Esophagus muscularis mucosa (tissue), 4 donors: ENCODE measurements at regions not wholly inside any gene's neighbourhood (a gene's known extent, or its start where the extent isn't known, plus 50 kb on each side); places are given as distances from the start of the nearest gene placed in this dataset.

Experiments
- DNase-seq: peaks from one replicate; pipeline ENCODE4 v3.0.0-alpha.2; 2017; ENCODE audit errors: extremely low spot score
- H3K27ac ChIP-seq, 4 donors: fragments of 200-600 bp; sonication (generic); replicated peaks in 1 of 4; 1 replicate in 3 of 4; 2 replicates in 1 of 4; pipeline ENCODE4 v1.5.1; 2016 to 2019; ENCODE audit warnings: mild to moderate bottlenecking in 1 of 4
- H3K27me3 ChIP-seq, 4 donors: fragments of 200-600 bp; sonication (generic); one replicate each; pipeline versions ENCODE4 v1.5.1 to v1.6.0; 2016 to 2019
- H3K36me3 ChIP-seq, 4 donors: fragments of 200-600 bp; sonication (generic); one replicate each; pipeline ENCODE4 v1.5.1; 2016 to 2019
- H3K4me1 ChIP-seq, 4 donors: fragments of 200-600 bp; sonication (generic); one replicate each; pipeline ENCODE4 v1.5.1; 2016 to 2019
- H3K4me3 ChIP-seq, 4 donors: fragments of 200-600 bp; sonication (generic); 1 replicate in 2 of 4; 2 replicates in 2 of 4; pipeline ENCODE4 v1.5.1; 2016 to 2019; ENCODE audit warnings: mild to moderate bottlenecking in 4 of 4, moderate library complexity in 1 of 4
- H3K9me3 ChIP-seq, 4 donors: fragments of 200-600 bp; sonication (generic); 1 replicate in 3 of 4; 2 replicates in 1 of 4; pipeline ENCODE4 v1.5.1; 2016 to 2019
- EP300 ChIP-seq: sonication (generic); formaldehyde crosslinking; IDR thresholded peaks from one replicate; pipeline ENCODE4 v1.6.1; 2017; ENCODE audit warnings: antibody characterized with exemption
- POLR2A ChIP-seq: fragments of 450-650 bp; IDR thresholded peaks from one replicate; pipeline ENCODE4 v1.6.1; 2017; ENCODE audit warnings: antibody characterized with exemption, moderate library complexity, mild to moderate bottlenecking, low read depth
- POLR2AphosphoS5 ChIP-seq, 2 donors: sonication (generic); formaldehyde crosslinking; IDR thresholded peaks; one replicate each; pipeline ENCODE4 v1.6.1; 2017; ENCODE audit warnings: antibody characterized with exemption in 2 of 2
- WGBS: methylation state at CpG from one replicate; pipeline ENCODE4 v1.1.5; 2018; 5-methylcytosine and 5-hydroxymethylcytosine counted together
- intact Hi-C: fragments of 100-400 bp; cut with DNase I; formaldehyde crosslinking; loops from one replicate; pipeline ENCODE4 v1.15.1; 2023
- TF ChIP-seq, protein P1 (sequence below), 3 experiments: fragments of 200-600 bp in 2 of 3; fragments of 450-650 bp in 1 of 3; sonication (generic) in 2 of 3; IDR thresholded peaks; one replicate each; pipeline ENCODE4 v1.5.1; 2017 to 2019; ENCODE audit warnings: antibody characterized with exemption in 3 of 3, mild to moderate bottlenecking in 2 of 3, moderate library complexity in 1 of 3

DNA sequence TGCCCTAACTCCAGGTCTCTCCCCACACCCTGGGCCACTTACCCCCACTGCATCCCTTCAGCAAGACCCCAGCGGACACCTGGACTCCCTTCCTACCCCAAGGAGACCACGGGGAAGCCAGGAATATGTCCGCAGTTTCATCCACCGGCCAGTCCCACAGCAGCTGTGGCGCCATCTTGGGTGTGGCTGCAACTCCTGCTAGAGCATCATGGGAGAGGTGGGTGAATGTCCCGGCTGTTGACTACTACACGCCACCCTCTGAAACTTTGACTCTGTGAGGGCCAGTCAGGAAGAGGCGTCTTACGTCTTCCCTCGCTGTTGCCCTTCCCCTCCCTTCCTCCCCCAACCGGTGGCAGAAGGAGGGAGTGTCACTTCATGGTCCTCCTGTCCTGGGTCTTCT, 238.3 kb upstream of the RNF32 start:
- H3K27ac ChIP-seq: no peak overlapping the region
- no peaks in the 10 kb centered on the region for H3K4me1 ChIP-seq
- peak; percentile 47 for DNase-seq
- no peaks in the 10 kb centered on the region for H3K36me3 ChIP-seq
- no peak overlapping the region for H3K4me3 ChIP-seq
- intact Hi-C loops: no loop called here
- TF ChIP-seq, protein P1, sequence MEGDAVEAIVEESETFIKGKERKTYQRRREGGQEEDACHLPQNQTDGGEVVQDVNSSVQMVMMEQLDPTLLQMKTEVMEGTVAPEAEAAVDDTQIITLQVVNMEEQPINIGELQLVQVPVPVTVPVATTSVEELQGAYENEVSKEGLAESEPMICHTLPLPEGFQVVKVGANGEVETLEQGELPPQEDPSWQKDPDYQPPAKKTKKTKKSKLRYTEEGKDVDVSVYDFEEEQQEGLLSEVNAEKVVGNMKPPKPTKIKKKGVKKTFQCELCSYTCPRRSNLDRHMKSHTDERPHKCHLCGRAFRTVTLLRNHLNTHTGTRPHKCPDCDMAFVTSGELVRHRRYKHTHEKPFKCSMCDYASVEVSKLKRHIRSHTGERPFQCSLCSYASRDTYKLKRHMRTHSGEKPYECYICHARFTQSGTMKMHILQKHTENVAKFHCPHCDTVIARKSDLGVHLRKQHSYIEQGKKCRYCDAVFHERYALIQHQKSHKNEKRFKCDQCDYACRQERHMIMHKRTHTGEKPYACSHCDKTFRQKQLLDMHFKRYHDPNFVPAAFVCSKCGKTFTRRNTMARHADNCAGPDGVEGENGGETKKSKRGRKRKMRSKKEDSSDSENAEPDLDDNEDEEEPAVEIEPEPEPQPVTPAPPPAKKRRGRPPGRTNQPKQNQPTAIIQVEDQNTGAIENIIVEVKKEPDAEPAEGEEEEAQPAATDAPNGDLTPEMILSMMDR (IDR thresholded peaks at IDR 0.05): no peak
- TF ChIP-seq EP300 (no peak), POLR2AphosphoS5 (IDR thresholded peaks at IDR 0.05) (no peak)
- peaks cover 0 to 7% (median 3%) of the 10 kb centered on the region in 4 donors for H3K9me3 ChIP-seq
- no peaks in the 10 kb centered on the region for H3K27me3 ChIP-seq
- WGBS: 85% methylated on average over 8 of the region's 11 CpGs

DNA sequence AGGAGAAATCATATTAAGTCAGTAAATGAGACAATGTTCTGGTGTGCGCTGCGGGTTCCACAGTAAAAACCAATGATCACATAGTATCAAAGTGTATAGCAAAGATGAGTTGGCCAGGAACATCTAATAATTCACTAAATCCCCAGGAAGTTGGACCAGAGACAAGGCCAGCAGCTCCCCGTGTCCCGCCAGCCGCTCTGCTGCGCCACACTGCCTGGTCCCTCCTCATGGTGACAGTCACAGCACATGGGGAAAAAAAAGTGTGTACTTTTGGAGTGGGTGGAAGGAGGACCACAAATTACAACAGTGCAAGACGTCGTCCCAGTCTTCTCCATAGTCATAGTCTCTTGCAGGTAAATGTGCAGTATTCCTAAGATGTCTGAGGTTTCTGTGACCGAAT, 239.0 kb upstream of the RNF32 start:
- Histone ChIP-seq H3K4me3 (no peak overlapping the region), H3K9me3 (peaks cover 0 to 7% (median 3%) of the 10 kb centered on the region in 4 donors), H3K27me3 (no peaks in the 10 kb centered on the region), H3K36me3 (no peaks in the 10 kb centered on the region), H3K27ac (no peak overlapping the region), H3K4me1 (no peaks in the 10 kb centered on the region)
- intact Hi-C loops: no loop called here
- TF ChIP-seq POLR2A (no peak), POLR2AphosphoS5 (IDR thresholded peaks at IDR 0.05) (no peak), EP300 (no peak)
- TF ChIP-seq, protein P1 (IDR thresholded peaks at IDR 0.05): no peak
- DNase-seq: no peak
- WGBS: 85% methylated on average over 9 of the region's 9 CpGs

DNA sequence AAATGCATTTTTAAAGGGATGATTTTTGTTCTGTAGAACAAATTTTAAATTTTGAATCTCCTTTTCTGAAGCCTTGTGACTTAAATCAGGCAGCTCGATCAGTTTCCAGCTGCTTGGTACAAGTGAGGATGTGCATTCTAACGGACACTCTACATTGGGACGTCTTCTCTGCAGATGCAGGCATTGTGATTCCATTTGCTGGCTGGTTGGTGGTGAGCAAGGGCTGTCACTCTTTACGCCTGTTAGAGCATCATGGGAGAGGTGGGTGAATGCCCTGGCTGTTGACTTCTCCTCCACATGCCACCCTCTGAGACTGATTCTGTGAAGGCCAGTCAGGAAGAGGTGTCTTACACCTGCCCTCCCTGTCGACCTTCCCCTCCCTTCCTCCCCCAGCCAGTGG, 240.5 kb upstream of the RNF32 start:
- peak; percentile 68 for DNase-seq
- intact Hi-C loops: no loop called here
- Histone ChIP-seq H3K4me3 (no peak overlapping the region), H3K4me1 (no peaks in the 10 kb centered on the region), H3K27me3 (peaks cover 0 to 8% (median 0%) of the 10 kb centered on the region in 4 donors), H3K36me3 (no peaks in the 10 kb centered on the region), H3K27ac (no peak overlapping the region), H3K9me3 (no peaks in the 10 kb centered on the region)
- 67% methylated on average over 5 of the region's 5 CpGs for WGBS
- TF ChIP-seq, protein P1 (IDR thresholded peaks at IDR 0.05): no peak
- TF ChIP-seq EP300: no peak
- no peak for TF ChIP-seq POLR2AphosphoS5 (IDR thresholded peaks at IDR 0.05)
- no peak for TF ChIP-seq POLR2A

DNA sequence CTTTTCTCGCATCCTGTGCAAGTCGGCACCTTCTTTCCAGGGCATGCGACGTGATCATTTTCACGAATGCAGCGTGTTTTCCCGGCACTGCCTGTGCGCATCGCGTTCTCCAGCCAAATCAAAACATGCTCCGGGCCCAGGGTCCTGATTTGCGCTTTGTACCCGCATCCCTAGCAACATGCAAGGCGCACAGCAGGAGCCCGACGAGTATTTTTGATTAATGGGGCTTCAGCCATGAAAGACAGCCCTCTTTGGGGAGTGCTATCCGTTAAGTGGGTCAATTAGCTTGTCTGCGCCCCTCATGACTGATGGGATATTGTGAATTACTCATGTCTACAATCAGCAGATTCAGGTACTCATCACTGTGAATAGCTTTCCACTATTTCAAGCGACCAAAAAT, 243.3 kb upstream of the RNF32 start:
- Histone ChIP-seq H3K9me3 (peaks cover 0 to 4% (median 0%) of the 10 kb centered on the region in 4 donors), H3K27me3 (peaks cover 0 to 8% (median 0%) of the 10 kb centered on the region in 4 donors), H3K36me3 (no peaks in the 10 kb centered on the region), H3K4me3 (no peak overlapping the region), H3K4me1 (no peaks in the 10 kb centered on the region), H3K27ac (no peak overlapping the region)
- intact Hi-C loops: no loop called here
- TF ChIP-seq, protein P1 (IDR thresholded peaks at IDR 0.05): no peak
- no peak for TF ChIP-seq EP300
- whole genome bisulfite sequencing: 78% methylated on average over 19 of the region's 19 CpGs
- peak; percentile 78 for DNase-seq

GRCh38 chr7:156389116-156389692, 251.4 kb upstream of the RNF32 start:
- H3K36me3 ChIP-seq: no peaks in the 10 kb centered on the region
- H3K4me1 ChIP-seq: no peaks in the 10 kb centered on the region
- no peak overlapping the region for H3K27ac ChIP-seq
- 90% methylated on average over 24 of the region's 24 CpGs for WGBS
- TF ChIP-seq POLR2A (no peak), POLR2AphosphoS5 (IDR thresholded peaks at IDR 0.05) (no peak), EP300 (no peak)
- TF ChIP-seq, protein P1 (IDR thresholded peaks at IDR 0.05): no peak
- H3K27me3 ChIP-seq: peaks cover 0 to 15% (median 0%) of the 10 kb centered on the region in 4 donors
- peaks cover 0 to 7% (median 0%) of the 10 kb centered on the region in 4 donors for H3K9me3 ChIP-seq
- intact Hi-C loops: no loop called here
- no peak overlapping the region for H3K4me3 ChIP-seq
- peak; percentile 64 for DNase-seq
